HG03520 (cell line): ENCODE measurements at regions not wholly inside any gene's neighbourhood (a gene's known extent, or its start where the extent isn't known, plus 50 kb on each side); places are given as distances from the start of the nearest gene placed in this dataset.
"Not testable (repeated sequence)": the region's sequence is repeated elsewhere in the genome, so short reads cannot be mapped to it uniquely, and the experiment has no call there.

ENCODE experiments used
- ATAC-seq: cut with Tn5 transposase; IDR thresholded peaks from one replicate; pipeline ENCODE4 v1.9.1; 2021; ENCODE audit warnings: mild to moderate bottlenecking, moderate library complexity; ENCODE audit not compliant: unreplicated experiment

DNA sequence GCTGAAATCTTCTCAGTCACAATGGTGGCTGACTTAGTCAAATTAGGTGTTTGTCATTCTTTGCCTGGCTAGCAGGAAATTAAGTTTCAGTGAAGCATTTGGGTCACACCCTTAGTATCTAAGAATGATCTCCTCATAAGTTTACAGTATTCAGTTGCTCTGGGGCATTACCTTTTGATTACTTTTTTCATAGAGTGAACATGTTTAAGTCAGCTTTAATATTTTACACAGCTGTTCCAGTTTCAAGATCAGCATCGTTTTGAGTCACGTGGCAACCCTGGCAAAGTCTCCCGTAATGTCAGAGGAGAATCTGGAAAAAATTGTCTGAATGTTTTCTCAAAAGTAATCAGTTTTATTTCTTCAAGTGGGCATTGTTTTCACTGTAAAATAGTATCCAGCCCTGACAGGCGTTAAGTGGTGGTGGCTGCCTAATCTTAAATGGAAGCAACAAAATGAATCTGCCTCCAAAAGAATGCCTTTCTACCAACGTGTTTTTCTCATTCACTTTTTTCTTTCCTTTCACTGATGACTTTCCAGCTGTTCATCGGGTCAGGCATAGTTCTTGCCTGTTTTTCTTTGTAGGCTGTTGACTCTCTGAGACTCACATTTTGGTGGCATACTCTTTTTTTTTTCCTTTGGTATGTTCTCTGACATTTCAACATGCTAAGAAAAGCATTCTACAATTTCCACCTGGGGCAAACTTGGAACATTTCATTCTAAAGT is 319.6 kb upstream of the TCF4 start:
- ATAC-seq: no peak

GRCh38 chr18:55906536-55906935 is 318.5 kb upstream of the TCF4 start:
- no peak for ATAC-seq

GRCh38 chr18:55903911-55904310 is 315.9 kb upstream of the TCF4 start:
- ATAC-seq: no peak

DNA sequence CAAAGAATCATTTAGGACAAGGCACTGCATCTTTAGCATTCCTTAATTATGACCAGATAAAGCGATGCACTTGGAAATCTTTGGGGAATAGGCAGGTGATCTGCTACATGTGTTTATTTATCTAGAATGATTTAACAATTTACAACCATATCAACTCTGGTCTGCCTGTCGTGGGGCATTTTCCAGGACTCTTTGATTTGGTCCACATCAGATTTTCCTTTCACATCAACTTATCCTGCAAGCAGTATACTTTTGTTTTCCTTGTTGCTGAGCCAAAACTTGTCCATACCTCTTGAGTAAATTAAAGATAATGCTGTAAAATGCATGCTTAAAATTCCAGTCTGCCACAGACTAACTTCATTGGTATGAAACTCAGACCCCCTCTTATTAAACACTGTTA is 312.4 kb upstream of the TCF4 start:
- no peak for ATAC-seq

DNA sequence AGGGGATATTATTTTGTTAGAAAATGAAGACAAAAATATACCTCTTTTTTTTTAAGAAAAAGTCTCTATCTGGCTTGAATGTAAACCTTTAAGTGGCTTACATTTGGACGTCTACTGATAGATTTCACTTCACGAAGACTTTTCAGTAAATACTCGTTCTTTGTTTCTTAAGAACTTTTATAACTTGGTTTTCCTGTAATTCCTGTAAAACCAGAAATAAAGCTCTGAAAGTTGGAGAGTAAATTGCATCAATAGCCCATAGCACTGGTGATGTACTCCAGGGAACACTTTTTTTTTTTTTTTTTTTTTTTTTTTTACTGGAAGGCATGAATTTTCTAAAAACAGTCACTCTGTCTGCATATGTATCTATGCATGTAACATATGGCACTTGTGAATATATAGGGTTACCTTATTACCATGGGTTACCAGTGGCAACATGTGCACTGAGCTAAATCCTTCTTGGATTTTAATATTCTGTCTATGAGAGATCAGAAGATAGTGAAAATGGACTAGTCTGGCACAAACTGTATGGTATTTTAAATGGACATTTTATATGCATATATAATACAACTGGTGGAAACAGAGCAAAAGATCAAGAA is 309.2 kb upstream of the TCF4 start:
- ATAC-seq: no peak

GRCh38 chr18:55893948-55894347 is 306.0 kb upstream of the TCF4 start:
- no peak for ATAC-seq

DNA sequence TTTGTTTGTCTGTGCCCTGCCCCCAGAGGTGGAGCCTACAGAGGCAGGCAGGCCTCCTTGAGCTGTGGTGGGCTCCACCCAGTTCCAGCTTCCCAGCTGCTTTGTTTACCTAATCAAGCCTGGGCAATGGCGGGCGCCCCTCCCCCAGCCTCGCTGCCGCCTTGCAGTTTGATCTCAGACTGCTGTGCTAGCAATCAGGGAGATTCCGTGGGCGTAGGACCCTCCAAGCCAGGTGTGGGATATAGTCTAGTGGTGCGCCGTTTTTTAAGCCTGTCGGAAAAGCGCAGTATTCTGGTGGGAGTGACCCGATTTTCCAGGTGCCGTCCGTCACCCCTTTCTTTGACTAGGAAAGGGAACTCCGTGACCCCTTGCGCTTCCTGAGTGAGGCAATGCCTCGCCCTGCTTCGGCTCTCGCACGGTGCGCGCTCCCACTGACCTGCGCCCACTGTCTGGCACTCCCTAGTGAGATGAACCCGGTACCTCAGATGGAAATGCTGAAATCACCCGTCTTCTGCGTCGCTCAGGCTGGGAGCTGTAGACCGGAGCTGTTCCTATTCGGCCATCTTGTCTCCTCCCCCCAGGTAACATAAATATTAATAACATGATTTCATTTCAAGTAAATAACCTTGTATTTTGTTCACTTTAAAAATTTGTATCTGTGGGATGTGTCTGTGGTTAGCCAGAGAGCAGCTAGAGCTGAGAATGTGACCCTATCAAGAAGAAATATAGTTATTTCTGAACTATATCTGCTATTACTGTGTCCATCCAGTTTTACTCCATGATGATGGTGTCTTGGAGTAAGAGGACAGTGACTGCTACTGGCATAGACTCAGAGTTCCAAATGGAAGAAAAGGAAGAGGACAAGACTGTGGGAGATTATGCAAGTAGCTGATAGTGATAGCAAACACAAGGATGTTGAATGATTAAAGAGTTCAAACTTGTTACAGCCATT is 305.1 kb upstream of the TCF4 start:
- ATAC-seq: not testable (repeated sequence)

DNA sequence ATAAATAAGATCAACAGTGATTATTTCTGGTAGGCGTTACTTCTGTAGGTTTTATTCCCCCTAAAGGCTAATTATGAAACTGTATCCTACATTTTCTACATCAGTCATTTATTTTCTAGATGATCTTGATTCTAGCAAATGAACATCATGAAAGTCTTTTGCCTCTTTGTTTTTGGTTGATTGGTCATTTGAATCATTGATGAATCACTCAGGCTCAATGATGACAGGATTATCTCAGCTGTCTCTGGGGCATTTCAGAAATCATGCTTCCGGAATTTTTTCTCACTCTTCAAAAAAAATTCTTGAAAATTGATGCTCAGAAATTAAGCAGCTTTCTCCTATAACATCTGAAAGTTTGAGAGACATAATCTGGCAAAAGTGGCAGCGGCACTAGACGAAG is 298.9 kb upstream of the TCF4 start:
- no peak for ATAC-seq

DNA sequence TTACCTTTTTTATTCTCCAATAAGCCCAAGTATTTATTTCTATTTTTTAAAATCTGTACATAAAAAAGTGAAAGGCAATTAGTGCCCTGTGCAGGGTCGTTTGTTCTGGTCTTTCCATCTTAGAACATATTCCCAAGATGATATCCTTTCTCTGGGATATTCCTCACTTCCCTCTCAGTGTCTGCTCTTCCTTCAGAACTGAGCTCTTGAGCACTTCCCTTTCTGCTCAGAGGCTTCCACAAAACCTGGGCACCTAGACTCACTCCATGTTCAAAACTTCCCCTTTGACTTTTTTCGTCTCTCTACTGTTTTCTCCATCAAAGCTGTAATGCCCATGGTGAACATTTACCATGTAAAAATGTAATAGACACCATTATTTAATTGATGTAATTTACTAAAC is 296.5 kb upstream of the TCF4 start:
- ATAC-seq: no peak

- no peak for ATAC-seq
These were observed 292.6 kb upstream of the TCF4 start for GRCh38 chr18:55880617-55881016.

- no peak for ATAC-seq
These were observed 291.3 kb upstream of the TCF4 start for GRCh38 chr18:55879331-55879730.

DNA sequence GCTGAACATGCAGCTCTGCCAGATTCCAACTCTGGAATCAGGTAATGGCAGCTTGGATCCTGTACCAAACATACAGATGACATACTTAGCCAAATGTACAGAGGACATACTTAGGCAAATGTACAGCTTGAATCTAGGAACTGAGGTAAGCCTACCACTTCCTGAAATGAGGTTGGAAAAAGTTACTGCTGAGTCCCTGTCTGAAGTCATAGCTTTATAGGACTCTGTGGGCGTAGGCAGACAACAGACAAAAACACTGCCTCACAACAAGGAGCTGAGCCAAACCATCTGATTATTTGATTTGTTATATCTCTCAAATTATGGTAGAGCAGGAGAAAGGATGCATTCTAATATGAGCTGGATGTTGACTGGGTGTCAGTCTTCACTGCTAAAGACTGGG is 290.2 kb upstream of the TCF4 start:
- ATAC-seq: peak; percentile 52

- no peak for ATAC-seq
These were observed 289.3 kb upstream of the TCF4 start for GRCh38 chr18:55877321-55877720.

GRCh38 chr18:55876254-55876653 is 288.3 kb upstream of the TCF4 start:
- ATAC-seq: no peak

DNA sequence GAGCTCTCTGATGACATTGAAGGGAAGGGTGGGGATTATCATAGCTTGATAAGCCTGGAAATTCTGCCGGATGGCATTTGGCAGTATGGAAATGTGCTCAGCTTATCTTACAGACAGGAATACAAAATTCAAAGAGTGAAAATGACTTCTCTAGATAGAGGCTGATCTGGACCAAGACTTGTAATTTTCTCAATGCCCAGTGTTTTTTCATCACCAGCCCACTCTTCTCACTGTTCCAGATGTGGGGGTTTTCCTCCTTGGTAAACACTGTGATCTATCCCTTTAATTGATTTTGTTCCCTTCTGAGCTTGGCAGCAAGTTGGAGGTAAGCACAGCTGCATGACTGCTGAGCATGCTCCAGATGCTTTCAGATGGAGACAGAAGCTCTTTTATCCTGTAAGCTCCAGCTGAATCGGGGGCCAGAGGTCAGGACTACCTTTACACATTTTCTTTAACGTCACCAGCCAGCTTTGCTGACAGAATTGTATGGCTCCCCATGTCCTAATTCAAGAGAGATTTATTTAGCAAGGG is 287.4 kb upstream of the TCF4 start:
- no peak for ATAC-seq

- ATAC-seq: no peak
These were observed 281.8 kb upstream of the TCF4 start for GRCh38 chr18:55869556-55870501.

DNA sequence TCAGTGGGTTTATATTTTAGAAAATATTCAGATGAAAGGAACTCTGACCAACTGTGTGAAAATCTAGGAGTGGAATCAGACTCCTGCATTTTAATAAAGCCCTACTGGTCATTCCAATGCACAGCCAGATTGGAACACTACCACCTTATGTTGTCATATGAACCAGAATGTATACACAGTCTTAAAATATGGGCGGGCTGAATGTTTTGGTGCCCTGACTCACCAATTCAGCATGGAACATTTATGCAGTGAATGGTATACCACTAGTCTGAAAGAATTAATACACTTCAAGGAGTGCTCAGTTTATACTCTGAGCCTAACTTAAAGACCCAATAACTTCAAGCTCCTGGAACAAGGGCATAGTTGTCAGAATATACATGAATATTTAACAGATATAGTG is 280.9 kb upstream of the TCF4 start:
- no peak for ATAC-seq

DNA sequence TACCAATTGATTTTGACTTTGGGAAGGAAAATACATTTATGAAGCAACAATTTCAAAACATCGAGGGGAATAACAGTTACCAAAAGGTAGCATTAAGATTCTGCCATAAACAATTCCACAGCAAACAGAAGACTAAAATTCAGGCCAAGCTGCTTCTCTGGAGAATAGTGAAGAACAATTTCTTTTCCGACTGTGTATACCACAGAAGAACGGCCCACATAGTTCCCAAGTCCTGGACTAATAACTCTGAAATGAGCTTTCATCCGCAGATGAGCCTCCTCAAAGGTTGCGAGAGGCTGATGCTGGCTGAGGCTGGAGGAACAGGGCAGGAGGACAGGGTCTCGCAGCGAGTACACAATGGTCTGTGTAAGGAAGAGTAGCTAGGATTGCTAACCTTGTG is 278.9 kb upstream of the TCF4 start:
- ATAC-seq: no peak

GRCh38 chr18:55866006-55866405 is 278.0 kb upstream of the TCF4 start:
- ATAC-seq: no peak

GRCh38 chr18:55864281-55864680 is 276.3 kb upstream of the TCF4 start:
- ATAC-seq: no peak
